Upper lobe of left lung (tissue), 4 donors: ENCODE measurements at regions not wholly inside any gene's neighbourhood (a gene's known extent, or its start where the extent isn't known, plus 50 kb on each side); places are given as distances from the start of the nearest gene placed in this dataset.

Experiments
- EP300 ChIP-seq, 4 donors: sonication (generic); formaldehyde crosslinking; IDR thresholded peaks; one replicate each; pipeline ENCODE4 v1.5.1; 2017; ENCODE audit warnings: antibody characterized with exemption in 4 of 4, control low read depth in 2 of 4
- POLR2A ChIP-seq, 4 donors: fragments of 450-650 bp; IDR thresholded peaks; one replicate each; pipeline ENCODE4 v1.5.1; 2016 to 2017; ENCODE audit warnings: antibody characterized with exemption in 4 of 4, mild to moderate bottlenecking in 2 of 4
- TF ChIP-seq, protein P1 (sequence below), 6 experiments: fragments of 450-650 bp in 4 of 6; fragments of 200-600 bp in 2 of 6; sonication (generic) in 2 of 6; IDR thresholded peaks; one replicate each; pipeline ENCODE4 v1.5.1; 2016 to 2019; ENCODE audit warnings: antibody characterized with exemption in 6 of 6

DNA sequence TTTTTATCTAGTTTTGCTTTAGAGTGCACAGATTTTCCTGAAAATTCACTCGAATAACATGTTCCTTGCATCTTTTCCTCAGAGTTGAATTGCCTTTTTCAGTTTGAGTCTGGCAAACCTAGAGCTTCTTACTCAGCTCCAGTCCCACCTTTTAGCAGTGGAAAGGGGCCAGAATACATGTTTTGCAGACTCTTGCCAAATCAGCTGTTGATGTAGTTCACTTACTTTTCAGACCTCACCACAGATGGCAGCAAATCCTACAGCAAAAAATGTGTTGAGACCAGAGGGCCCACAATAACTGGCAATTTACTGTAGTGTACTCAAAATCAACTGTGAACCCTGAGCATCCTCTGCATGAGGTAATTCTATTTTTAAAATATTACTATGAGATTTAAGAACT, 545.2 kb upstream of the ACO1 start:
- TF ChIP-seq, protein P1, sequence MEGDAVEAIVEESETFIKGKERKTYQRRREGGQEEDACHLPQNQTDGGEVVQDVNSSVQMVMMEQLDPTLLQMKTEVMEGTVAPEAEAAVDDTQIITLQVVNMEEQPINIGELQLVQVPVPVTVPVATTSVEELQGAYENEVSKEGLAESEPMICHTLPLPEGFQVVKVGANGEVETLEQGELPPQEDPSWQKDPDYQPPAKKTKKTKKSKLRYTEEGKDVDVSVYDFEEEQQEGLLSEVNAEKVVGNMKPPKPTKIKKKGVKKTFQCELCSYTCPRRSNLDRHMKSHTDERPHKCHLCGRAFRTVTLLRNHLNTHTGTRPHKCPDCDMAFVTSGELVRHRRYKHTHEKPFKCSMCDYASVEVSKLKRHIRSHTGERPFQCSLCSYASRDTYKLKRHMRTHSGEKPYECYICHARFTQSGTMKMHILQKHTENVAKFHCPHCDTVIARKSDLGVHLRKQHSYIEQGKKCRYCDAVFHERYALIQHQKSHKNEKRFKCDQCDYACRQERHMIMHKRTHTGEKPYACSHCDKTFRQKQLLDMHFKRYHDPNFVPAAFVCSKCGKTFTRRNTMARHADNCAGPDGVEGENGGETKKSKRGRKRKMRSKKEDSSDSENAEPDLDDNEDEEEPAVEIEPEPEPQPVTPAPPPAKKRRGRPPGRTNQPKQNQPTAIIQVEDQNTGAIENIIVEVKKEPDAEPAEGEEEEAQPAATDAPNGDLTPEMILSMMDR (IDR thresholded peaks at IDR 0.05), result no peak
- TF ChIP-seq POLR2A (IDR thresholded peaks at IDR 0.05) (no peak), EP300 (IDR thresholded peaks at IDR 0.05) (no peak)
